ENCODE measurements at regions not wholly inside any gene's neighbourhood (a gene's known extent, or its start where the extent isn't known, plus 50 kb on each side); places are given as distances from the start of the nearest gene placed in this dataset.
"Not testable (repeated sequence)": the region's sequence is repeated elsewhere in the genome, so short reads cannot be mapped to it uniquely, and the experiment has no call there.

DNA sequence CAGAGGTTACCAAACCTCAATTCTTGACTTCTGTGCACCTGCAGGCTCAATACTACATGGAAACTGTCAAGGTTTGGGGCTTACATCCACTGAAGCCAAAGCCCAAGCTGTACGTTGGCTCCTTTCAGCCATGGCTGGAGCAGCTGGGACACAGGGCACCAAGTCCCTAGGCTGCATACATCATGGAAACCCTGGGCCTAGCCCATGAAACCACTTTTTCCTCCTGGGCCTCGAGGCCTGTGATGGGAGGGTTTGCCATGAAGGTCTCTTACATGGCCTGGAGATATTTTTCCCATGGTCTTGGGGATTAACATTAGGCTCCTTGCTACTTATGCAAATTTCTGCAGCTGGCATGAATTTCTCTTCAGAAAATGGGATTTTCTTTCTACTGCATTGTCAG, 1638.7 kb downstream of the EFNA5 start:
- H3K56ac ChIP-seq (ENCODE audit: extremely low read depth, insufficient read depth, low read length); H4K5ac ChIP-seq (ENCODE audit: low read depth, low read length); H4K20me1 ChIP-seq (ENCODE audit: insufficient read depth, low read length); H2BK120ac ChIP-seq (ENCODE audit: low read depth, low read length); H2AK9ac ChIP-seq (replicated peaks; ENCODE audit: low read depth, low read length, poor library complexity); H2BK20ac ChIP-seq (ENCODE audit: low read depth, low read length); H2BK5ac ChIP-seq (ENCODE audit: low read depth, low read length, poor library complexity, severe bottlenecking); H2BK15ac ChIP-seq (ENCODE audit: low read depth, low read length); H3K79me1 ChIP-seq (ENCODE audit: low read depth in 1 of 2, low read length in 2 of 2); H3K14ac ChIP-seq (replicated peaks; ENCODE audit: low read depth, low read length); H3K4me1 ChIP-seq (ENCODE audit: control insufficient read depth, insufficient read depth, low read length); H3K4ac ChIP-seq (ENCODE audit: low read depth, low read length); H3K18ac ChIP-seq (ENCODE audit: low read depth, low read length); H3K27ac ChIP-seq (ENCODE audit: insufficient read depth, low read length); BruUV-seq (replicated peaks); dilution Hi-C loops (cut with HindIII; ENCODE audit: low sequenced_read_pairs, unreplicated experiment); H3K9me1 ChIP-seq (ENCODE audit: insufficient read depth, low read length); H3K23ac ChIP-seq (ENCODE audit: low read depth, low read length); H3K9me3 ChIP-seq (ENCODE audit: control insufficient read depth, insufficient read depth, low read length); ATAC-seq (ENCODE audit: low read depth); H4K91ac ChIP-seq (ENCODE audit: insufficient read depth, low read depth, low read length); H3K36me3 ChIP-seq (ENCODE audit: control insufficient read depth, insufficient read depth, low read length); H3K9ac ChIP-seq (ENCODE audit: low read depth, low read length); H3K27me3 ChIP-seq (ENCODE audit: control insufficient read depth, insufficient read depth, low read length); in situ Hi-C loops (cut with MboI; ENCODE audit: low sequenced_read_pairs); H2AK5ac ChIP-seq (ENCODE audit: low read depth, low read length); H4K8ac ChIP-seq (ENCODE audit: low read depth in 2 of 2, low read length in 2 of 2); intact Hi-C loops (cut with micrococcal nuclease); CTCF ChIA-PET; POLR2A ChIA-PET (ENCODE audit: unreplicated experiment); H2AFZ ChIP-seq (replicated peaks; ENCODE audit: low read length, poor library complexity); H3K4me3 ChIP-seq (ENCODE audit: insufficient read depth, low read depth, low read length); DNase-seq; H3K4me2 ChIP-seq (ENCODE audit: low read depth, low read length): not testable (repeated sequence)
- no CpG with 5 or more reads among the region's 2 CpGs for WGBS, 2 experiments (ENCODE audit: extremely low coverage in 2 of 2, insufficient read length in 1 of 2)

Measured in IMR-90 (cell line).